Tongue (tissue), 1 donor: ENCODE measurements at regions not wholly inside any gene's neighbourhood (a gene's known extent, or its start where the extent isn't known, plus 50 kb on each side); places are given as distances from the start of the nearest gene placed in this dataset.
"Not testable (repeated sequence)": the region's sequence is repeated elsewhere in the genome, so short reads cannot be mapped to it uniquely, and the experiment has no call there.

ENCODE experiments used
- DNase-seq: peaks from one replicate; pipeline ENCODE4 v3.0.0-alpha.2; 2015

DNA sequence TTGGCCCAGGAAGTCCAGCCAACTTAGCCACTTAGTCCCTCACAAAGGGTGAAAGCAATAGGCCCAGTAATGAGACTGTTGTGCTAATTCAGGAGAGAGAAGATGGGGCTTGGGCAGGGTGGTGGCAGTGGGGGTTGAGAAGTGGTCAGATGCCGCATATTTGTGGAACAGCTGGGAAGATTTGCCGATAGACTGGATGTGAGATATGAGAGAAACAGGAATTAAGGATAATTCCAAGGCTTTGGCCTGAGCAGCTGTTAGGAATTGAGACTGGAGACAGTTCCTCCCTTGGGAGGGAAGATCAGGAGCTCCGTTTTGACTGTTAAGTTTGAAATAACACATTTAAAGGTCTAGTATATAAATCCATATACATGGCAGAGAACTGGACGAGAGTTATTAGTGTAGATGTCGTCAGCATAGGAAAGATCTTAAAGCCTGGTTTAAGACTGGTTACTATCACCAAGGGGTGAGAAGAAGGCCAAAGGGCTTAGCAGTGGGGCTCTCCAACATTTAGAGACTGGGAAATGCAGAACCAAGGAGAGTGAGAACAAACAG lies 323.7 kb upstream of the FAM78B start:
- DNase-seq = peak; percentile 70

DNA sequence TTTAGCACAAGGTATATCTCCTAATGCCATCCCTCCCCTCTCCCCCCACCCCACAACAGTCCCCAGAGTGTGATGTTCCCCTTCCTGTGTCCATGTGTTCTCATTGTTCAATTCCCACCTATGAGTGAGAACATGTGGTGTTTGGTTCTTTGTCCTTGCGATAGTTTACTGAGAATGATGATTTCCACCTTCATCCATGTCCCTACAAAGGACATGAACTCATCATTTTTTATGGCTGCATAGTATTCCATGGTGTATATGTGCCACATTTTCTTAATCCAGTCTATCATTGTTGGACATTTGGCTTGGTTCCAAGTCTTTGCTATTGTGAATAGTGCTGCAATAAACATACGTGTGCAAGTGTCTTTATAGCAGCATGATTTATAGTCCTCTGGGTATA lies 327.0 kb upstream of the FAM78B start:
- not testable (repeated sequence) for DNase-seq

DNA sequence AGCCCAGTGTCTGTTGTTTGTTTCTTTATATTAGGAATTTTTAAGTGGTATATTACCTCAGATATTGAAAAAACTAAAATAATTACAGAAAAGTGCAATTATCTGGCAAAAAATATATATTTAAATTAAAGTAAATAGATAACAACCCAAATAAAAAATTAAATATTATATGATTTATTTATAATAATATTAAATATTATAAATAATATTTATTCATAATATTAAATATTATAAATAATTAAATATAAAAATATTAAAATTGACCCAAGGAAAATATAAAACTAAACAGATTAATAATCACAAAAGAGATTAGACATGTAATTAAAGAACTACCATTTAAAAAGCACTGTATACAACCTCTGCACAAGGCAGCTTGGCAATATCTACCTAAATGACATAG lies 331.9 kb upstream of the POGK start:
- no peak for DNase-seq

DNA sequence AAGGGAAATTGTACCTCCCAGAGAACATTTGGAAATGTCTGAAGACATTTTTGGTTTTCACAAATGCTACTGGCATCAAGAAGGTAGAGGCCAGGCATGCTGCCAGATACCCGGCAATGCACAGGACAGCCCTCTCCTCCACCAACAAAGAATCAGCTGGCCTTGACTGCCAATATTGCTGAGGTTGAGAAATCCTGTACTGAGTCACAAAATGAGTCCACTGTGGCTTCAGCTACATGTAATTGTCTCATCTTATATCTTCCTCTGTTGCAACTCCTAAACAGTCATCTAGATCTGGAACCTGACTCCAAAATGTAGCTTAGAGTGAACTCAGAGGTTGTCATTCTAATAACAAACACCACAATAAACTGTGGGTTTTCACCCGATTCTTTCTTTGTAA lies 327.5 kb upstream of the POGK start:
- no peak for DNase-seq

DNA sequence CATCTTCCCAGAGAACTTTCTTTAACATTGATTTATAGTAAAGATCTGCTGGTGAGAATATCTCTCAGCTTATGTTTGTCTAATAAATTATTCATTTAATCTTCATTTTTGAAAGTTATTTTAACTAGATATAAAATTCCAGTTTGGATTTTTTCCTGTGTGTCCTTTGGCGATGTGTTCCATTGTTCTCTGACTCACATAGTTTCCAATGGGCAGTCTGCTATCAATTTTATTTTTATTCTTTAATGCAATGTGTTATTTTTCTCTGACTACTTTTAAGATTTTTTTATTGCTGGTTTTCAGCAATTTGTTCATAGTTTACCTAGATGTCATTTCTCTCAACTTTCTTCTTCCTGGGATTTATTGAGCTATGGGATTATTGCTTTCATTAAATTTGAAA lies 325.2 kb upstream of the POGK start:
- DNase-seq = no peak

DNA sequence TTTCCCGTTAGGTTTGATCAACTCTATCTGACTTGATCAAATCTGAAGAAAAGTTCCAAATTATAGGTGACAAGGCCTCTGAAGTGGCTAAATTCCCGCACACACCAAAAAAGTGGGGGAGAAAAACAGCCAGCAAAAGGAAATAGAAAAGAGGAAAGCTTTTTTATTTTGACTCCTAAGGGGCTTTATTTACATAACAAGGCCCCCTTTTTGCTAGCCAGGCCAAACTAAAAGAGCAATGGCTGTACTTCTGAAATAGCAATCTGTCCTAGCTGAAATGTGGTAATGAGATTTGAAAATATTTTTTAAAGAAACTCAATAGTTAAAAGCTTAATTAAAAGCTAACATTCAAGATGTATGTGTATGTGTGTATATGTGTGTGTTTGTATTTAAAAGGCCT lies 311.5 kb upstream of the POGK start:
- no peak for DNase-seq

DNA sequence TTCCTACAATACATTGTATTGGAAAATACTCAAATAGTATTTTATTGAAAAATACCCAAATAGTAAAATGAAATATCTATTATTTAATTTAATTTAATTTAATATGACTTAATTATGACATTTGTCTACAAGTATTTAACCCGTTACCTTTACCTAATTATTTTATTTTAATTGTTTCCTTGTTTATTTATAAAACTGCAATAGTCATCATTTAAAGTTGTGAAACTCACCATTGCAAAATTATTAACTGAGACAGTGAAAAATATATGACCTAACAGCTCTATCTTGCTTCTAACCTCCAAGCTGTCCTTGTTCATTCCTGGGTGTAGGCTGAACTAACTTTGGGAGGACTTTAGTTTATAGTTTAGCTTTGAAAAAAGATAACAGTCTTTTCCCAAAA lies 300.6 kb upstream of the POGK start:
- DNase-seq = no peak

DNA sequence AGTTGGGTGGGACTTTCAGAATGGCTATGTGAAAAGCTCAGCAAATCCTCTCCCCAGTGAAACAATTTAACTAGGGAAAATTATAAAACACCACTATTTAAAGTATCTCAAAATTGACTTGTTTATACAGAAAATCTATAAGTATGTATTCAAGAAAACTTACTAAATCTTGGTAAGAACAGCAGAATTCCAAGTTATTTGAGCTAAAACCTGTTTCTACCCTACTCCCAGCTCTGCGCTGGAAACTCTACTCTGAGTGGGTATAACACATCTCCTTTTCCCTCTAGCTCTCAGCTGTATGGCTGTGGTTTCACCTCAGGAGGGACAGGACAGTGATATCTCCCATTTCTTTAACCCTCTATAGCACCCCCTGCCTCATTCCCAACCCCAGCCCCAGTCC lies 295.2 kb upstream of the POGK start:
- DNase-seq = no peak

DNA sequence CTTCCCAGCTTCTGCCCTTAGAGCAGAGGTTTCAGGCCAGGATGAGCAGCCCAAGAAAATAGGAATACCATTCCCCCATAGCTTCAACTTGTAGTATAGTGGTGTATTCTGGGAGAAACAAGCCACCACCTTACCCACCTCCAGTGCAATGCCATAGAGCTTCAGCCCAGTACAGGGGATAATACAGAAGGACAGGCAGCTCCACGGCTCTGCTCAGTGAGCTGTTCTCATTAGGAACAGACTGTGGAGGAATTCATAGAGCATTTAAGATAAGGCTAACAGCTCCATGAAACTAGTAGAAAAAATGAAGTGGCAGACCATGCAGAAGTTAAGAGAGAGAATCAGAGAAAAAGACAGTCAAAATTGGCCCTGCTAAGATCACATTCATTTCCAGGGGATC lies 294.7 kb upstream of the POGK start:
- no peak for DNase-seq

DNA sequence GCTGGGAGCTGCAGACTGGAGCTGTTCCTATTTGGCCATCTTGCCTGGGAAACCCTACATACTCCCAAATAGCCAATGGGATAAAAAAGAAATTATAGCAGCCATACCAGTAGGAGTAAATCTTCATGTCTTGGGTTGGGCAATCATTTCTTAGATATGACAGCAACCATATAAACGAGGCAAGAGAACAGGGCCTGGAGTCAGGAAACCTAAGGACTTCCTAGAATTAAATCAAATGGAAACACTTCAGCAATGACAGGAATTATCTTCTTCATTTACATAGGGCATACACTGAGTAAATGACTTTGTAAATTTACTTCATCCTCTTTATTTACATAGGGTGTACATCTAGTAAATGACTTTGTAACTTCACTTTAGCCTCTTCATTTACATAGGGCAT lies 286.6 kb upstream of the POGK start:
- DNase-seq = no peak

DNA sequence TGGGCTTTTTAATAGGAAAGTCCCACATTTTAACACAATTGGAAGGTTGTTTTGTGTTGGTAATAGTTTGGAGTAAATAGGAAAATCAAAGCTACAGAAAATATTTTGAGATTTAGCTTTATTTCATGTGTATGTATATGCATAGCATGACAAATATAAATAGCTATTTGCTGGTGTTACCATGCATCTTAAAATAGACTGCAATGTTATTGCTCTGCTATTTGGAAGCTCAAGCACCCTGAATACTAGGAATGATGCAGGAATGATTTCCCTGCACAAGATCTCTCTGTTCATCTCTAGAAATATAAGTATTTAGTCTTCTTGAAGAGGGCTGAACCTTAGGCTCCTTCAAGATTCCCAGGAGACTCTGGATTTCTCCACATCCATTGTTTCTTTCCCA lies 268.3 kb upstream of the POGK start:
- DNase-seq = no peak

DNA sequence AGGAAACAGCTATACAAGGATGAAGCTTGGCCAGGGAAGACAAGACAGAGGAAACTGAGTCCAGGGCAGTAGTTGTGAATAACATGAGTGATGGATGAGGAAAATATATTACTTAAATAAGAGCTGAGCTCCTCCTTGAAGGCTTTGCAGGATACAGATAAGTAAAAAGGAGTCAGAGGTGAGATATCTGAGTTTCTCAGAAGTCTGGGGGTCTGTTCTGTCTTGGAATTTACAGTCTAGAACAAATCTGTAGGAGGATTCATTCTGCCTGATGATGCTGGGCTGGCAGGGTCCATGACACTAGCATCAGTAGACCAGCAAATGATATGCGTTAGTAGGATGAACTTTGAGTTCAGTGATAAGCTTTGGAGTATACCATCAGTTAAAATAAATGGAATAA lies 266.1 kb upstream of the POGK start:
- no peak for DNase-seq

DNA sequence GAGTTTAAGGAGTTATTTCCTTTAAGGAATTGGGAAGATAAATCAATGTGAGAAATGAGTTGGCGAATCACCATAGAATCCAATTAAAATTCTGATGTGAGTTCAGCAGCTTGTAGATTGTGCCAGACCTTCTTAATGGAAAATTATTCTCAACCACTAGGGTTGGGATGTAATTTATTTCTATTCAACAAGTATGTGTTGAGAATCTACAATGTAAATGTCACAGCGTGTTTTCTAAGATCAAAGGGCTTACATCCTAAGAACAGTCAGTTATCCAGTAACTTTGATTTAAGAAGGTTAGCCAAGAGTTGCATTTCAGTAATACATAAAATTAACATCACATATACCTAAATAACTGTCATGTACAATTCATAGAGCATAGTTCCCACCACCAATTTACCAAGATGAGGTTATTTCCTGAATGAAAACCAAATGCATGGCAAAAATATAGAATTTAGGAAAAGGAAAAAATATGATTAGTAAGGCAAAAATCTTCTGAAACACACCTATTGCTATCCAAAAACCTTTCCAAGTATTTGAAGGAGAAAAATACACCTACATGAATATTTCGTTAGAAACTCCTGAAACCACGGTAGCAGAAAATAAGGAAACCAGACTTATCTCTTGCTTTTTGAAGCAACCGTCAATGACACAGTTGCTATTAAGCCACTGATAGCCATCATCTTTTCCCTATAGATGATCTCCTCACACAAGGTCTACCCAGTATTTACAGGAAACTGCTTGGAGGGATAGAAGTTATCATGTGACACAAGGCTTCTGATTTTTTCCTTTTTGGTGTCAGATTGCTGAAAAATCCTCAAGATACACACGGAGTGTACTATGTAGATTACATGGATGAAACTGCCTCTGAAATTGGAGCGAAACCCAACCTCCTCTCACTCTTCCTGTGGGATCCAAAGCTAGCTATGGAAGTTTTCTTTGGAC lies 259.4 kb upstream of the POGK start:
- DNase-seq = no peak

DNA sequence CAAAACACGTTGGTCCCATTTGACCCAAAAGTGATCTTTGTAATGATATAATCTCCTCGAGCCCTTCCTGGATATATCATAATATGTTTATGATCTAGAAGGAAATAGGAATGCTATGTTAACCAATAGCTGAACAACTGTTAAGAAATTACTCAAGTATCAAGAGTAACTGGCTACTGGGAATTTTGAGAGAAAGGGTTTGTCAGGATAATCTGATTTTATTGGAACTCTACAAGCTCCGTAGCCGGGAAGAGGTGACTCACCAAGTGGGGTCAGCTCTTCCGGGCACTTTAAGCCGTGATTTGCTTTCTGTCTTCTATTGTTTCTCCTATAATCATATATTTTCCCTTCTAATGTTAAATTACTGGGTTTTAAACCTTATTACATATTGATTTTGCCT lies 250.5 kb upstream of the POGK start:
- DNase-seq = no peak

DNA sequence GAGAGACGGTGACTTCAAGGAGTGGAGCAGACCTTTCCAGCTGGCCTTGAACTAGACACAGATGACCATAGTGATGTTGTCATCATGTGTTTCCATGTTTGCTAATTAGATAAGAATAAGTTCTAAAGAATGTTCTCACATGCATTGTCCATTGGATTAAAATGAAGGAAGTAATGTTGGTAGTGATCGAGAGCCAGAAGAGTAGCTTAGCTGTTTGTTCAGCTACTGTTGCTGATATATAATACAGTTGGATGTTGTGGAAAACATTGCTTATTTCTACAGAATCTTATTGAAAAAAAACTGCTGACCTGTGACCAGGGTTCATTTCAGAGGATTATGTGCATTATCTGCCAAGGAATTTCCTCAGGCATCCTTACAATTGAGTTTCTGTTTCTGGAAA lies 249.1 kb upstream of the POGK start:
- no peak for DNase-seq

DNA sequence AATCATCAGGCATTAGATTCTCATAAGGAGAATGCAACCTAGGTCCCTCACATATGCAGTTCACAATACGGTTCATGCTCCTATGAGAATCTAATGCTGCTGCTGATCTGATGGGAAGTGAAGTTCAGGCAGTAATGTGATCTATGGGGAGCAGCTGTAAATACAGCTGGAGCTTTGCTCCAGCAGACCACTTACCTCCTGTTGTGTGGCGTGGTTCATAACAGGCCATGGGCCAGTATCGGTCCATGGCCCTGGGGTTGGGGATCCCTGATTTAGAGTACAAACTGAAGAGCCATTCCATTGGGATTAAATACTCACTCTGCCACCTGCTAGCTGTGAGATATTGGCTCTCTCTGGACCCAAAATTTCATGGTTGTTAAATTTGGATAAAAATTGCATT lies 244.6 kb upstream of the POGK start:
- peak; percentile 2 for DNase-seq

DNA sequence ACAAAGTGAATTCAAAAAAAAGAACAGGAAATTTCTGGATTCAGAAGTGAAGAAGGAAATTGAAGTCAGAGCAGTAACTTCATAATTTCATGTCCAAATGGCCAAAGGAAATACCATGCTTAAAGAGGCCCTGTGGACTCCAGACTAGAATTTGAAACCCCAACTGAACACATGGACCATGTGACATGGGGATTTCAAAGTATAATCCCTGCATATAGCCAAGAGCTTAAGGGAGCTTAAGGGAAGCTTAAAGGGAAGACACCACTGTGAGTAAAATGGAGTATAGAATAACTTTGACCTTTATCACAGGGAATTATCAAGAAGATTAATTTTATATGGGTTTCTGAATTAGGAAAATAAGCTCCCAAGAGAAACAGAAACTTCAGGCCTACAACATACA lies 241.8 kb upstream of the POGK start:
- DNase-seq = peak; percentile 19

DNA sequence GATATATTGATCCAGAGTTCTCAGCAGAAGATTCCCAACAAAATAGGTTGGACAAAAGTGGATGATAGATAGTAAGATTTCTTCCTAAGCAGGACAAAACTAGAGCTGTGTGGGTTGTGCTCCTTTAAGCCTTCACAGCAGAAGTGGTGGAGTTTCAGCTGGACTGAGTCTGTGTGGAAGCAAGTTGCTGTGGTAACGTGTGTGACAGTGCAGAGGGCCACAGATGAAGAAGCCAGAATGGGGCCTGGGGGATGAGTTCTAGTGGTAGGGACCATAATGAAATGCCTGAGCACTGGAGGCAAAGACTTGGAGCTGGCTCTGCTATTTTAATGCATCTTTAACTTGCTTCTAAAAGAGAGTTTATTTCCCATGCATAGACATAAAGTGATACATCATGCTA lies 238.7 kb upstream of the POGK start:
- no peak for DNase-seq

DNA sequence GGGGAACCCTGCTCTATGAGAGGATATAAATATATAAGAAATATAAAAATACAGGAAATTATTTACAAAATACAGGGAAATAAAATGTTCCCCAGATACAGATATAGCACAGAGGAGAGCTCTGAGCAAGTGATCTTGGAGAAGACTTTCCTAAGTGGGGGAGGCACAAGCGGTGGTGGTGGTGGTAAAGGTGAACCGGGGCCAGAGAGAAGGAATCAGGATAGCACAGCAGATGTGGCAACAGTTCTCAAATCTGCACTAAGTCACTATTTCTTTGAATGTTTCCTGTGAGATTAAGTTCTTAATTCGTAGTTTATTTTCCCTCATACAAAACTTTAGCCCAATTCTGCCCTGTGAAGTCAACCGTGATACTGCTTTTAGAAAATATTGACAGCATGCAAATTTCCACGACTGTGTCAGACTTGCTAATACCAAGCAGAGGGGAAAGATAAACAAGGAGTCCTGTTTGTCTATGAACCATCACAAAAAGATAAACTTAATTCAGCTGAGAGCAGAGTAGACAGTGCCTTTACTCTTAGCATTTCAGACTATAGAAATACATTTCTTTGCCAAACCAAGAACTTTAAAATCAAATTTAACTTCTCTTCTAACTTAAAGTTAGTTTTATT lies 237.5 kb upstream of the POGK start:
- no peak for DNase-seq

DNA sequence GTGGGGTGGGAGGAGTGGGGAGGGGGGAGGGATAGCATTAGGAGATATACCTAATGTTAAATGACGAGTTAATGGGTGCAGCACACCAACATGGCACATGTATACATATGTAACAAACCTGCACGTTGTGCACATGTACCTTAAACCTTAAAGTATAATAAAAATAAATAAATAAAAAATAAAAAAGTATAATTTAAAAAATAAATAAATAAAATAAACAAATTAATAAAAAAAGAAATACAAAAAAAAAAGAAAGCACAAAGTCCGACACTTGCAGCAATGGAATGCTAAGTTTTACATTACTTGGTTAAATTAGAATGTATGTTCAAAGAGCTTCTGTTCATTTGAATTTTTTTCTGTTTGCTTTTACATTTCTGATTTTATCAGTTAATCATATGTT lies 236.5 kb upstream of the POGK start:
- not testable (repeated sequence) for DNase-seq

DNA sequence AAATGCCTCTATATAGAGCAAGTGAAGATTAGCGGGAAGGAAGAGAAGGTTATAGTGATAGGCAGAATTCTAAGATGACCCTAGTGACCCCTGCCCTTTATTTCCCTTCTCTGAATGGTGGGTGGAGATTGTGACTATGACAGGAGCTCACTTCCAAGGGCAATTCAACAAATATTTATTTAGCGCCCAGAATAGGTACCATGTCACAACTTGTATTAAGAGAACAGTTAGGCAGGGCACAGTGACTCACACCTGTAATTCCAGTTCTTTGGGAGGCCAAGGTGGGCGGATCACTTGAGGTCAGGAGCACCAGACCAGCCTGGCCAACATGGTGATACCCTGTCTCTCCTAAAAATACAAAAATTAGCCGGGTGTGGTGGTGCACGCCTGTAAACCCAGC lies 236.0 kb upstream of the POGK start:
- DNase-seq = no peak

DNA sequence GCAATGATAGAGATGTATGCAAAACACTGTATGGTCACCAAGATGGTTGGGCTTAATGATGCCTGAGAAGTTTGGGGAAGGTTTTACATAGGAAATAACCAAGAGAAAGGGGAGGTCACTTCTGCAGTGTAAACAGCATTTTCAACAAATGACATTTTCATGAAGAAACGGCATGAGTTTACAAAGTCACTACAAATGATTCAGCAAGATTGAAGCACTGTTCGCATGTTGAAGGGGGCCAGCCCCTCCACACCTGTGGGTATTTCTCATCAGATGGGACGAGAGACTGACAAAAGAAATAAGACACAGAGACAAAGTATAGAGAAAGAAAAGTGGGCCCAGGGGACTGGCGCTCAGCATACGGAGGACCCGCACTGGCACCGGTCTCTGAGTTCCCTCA lies 234.1 kb upstream of the POGK start:
- DNase-seq = no peak

DNA sequence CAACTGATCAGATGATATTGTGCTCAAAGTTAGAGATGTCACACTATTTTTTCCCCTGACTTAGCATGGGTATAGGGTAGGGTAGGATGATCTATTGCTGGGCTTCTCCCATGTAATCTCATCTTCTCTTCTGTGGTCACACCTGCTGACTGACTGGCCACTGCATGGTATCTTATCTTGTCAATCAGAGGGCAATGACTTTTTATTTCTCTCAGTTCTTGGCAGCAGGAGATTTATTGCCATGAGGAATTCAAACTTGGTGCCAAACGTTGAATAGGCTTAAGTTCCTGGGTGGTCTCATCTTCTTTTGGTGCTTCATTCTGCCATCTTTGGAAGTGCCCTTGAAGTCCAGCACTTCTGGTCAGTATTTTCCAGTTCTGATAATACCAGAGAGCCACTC lies 226.4 kb upstream of the POGK start:
- no peak for DNase-seq

DNA sequence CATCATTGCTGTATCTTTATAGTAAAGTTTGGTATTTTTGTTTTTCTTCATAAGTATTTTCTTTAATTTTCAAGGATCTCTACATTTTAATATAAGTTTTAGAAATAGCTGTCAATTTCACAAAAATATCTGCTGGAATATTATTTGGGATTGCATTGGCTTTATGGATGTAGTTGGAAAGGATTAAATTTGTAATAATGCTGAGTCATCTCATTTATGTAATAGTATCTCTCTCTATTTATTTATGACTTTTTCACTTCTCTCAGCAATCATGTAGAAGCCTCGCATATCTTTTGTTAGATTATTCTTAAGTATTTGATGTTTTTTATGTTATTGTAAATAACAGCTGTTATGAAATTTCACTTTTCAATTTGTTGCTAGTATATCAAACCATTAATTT lies 223.1 kb upstream of the POGK start:
- DNase-seq = no peak
